Keratinocyte (primary cell): ENCODE measurements at regions not wholly inside any gene's neighbourhood (a gene's known extent, or its start where the extent isn't known, plus 50 kb on each side); places are given as distances from the start of the nearest gene placed in this dataset.

ENCODE experiments used
- DNase-seq: peaks from one replicate; pipeline ENCODE4 v3.0.0-alpha.2; 2011; ENCODE audit warnings: low read depth, missing footprints, low spot score
- FAIRE-seq: peaks from 2 replicates; lab custom pipeline; 2011; peaks lifted over from hg19 to GRCh38; lab: Jason Lieb, UNC
- H2AFZ ChIP-seq: 2 replicates; pipeline ENCODE4 v1.6.0; 2012; ENCODE audit warnings: low read length, control low read depth, inconsistent platforms; ENCODE audit not compliant: control insufficient read depth
- H3K27ac ChIP-seq: 2 replicates; pipeline ENCODE4 v1.5.1; 2011; ENCODE audit warnings: low read length; ENCODE audit not compliant: control insufficient read depth, insufficient read depth
- H3K27me3 ChIP-seq: 3 replicates; pipeline ENCODE4 v1.6.0; 2011; ENCODE audit warnings: low read length; ENCODE audit not compliant: control insufficient read depth, insufficient read depth; ENCODE audit errors: extremely low read depth
- H3K36me3 ChIP-seq, 2 experiments: 2 replicates in 1 of 2; 3 replicates in 1 of 2; pipeline ENCODE4 v1.5.1; 2011; ENCODE audit warnings: low read length in 2 of 2, mild to moderate bottlenecking in 1 of 2; ENCODE audit not compliant: control insufficient read depth in 2 of 2, insufficient read depth in 2 of 2; ENCODE audit errors: extremely low read depth in 1 of 2
- H3K4me1 ChIP-seq: 3 replicates; pipeline ENCODE4 v1.5.1; 2011; ENCODE audit warnings: low read length; ENCODE audit not compliant: control insufficient read depth, insufficient read depth; ENCODE audit errors: extremely low read depth
- H3K4me2 ChIP-seq: 3 replicates; pipeline ENCODE4 v1.6.0; 2011; ENCODE audit warnings: low read depth, low read length; ENCODE audit not compliant: control insufficient read depth, insufficient read depth; ENCODE audit errors: extremely low read depth
- H3K4me3 ChIP-seq, 3 experiments: fragments of 200-600 bp in 1 of 3; sonication (generic) in 1 of 3; 2 replicates in 2 of 3; 3 replicates in 1 of 3; pipeline ENCODE4 v1.5.1; 2011 to 2016; ENCODE audit warnings: low read length in 3 of 3, mild to moderate bottlenecking in 3 of 3, control low read depth in 2 of 3, inconsistent platforms in 1 of 3, low read depth in 1 of 3, mixed read lengths in 1 of 3, mixed run types in 1 of 3, moderate library complexity in 1 of 3; ENCODE audit not compliant: control insufficient read depth in 2 of 3, insufficient read depth in 2 of 3; ENCODE audit errors: extremely low read depth in 1 of 3
- H3K79me2 ChIP-seq: 2 replicates; pipeline ENCODE4 v1.6.0; 2012; ENCODE audit warnings: low read length; ENCODE audit not compliant: control insufficient read depth, insufficient read depth
- H3K9ac ChIP-seq: 3 replicates; pipeline ENCODE4 v1.6.0; 2011; ENCODE audit warnings: low read length; ENCODE audit not compliant: control insufficient read depth, insufficient read depth; ENCODE audit errors: extremely low read depth
- H3K9me1 ChIP-seq: 3 replicates; pipeline ENCODE4 v1.6.0; 2011; ENCODE audit warnings: low read length; ENCODE audit not compliant: control insufficient read depth, insufficient read depth; ENCODE audit errors: extremely low read depth
- H3K9me3 ChIP-seq: 2 replicates; pipeline ENCODE4 v1.5.1; 2012; ENCODE audit warnings: low read depth, low read length; ENCODE audit not compliant: control insufficient read depth
- H4K20me1 ChIP-seq: 3 replicates; pipeline ENCODE4 v1.6.0; 2011; ENCODE audit warnings: low read length; ENCODE audit not compliant: control insufficient read depth, insufficient read depth; ENCODE audit errors: extremely low read depth
- CTCF ChIP-seq, 3 experiments: IDR thresholded peaks in 1 of 3; conservative IDR thresholded peaks in 1 of 3; optimal IDR thresholded peaks in 1 of 3; 2 replicates in 2 of 3; 3 replicates in 1 of 3; pipeline versions ENCODE3 to v1.5.1; 2011; ENCODE audit warnings: low read length in 3 of 3, mild to moderate bottlenecking in 3 of 3, moderate library complexity in 2 of 3, control low read depth in 1 of 3, inconsistent platforms in 1 of 3; ENCODE audit not compliant: insufficient read depth in 2 of 3; ENCODE audit errors: extremely low read depth in 1 of 3
- EZH2 ChIP-seq: IDR thresholded peaks from one replicate; pipeline ENCODE4 v1.6.1; 2012; ENCODE audit warnings: inconsistent platforms, mild to moderate bottlenecking, low read length, moderate library complexity
- dilution Hi-C: fragments of 300-500 bp; cut with MboI; formaldehyde crosslinking; loops from one replicate; pipeline ENCODE4 v1.7.0; 2020; ENCODE audit warnings: low sequenced_read_pairs; ENCODE audit not compliant: extremely low pct_ligation_motif_present

- H3K4me2 ChIP-seq = no peak overlapping the region
- no peak overlapping the region for H3K27ac ChIP-seq
- H2AFZ ChIP-seq = no peak overlapping the region
- H3K9ac ChIP-seq = no peak overlapping the region
- H3K79me2 ChIP-seq = no peaks in the 10 kb centered on the region
- no peaks in the 10 kb centered on the region for H3K4me1 ChIP-seq
- no peak for TF ChIP-seq EZH2
- TF ChIP-seq CTCF (optimal IDR thresholded peaks at IDR 0.05 in 1 of 3, IDR thresholded peaks at IDR 0.05 in 1 of 3, conservative IDR thresholded peaks at IDR 0.05 in 1 of 3; ENCODE audit: extremely low read depth in 1 of 3, insufficient read depth in 2 of 3, low read length in 3 of 3) = no peak
- H3K9me3 ChIP-seq = no peaks in the 10 kb centered on the region
- dilution Hi-C loops = no loop called here
- DNase-seq (no peak), FAIRE-seq (no peak)
- no peaks in the 10 kb centered on the region for H4K20me1 ChIP-seq
- H3K27me3 ChIP-seq = peaks cover 18% of the 10 kb centered on the region
- no peaks in the 10 kb centered on the region for H3K36me3 ChIP-seq
- H3K4me3 ChIP-seq = no peak overlapping the region
- H3K9me1 ChIP-seq = no peaks in the 10 kb centered on the region
Measured at GRCh38 chr20:40812415-40812925, 123.4 kb upstream of the MAFB start.

GRCh38 chr20:40813029-40813431 lies 124.0 kb upstream of the MAFB start:
- TF ChIP-seq EZH2 (no peak), CTCF (optimal IDR thresholded peaks at IDR 0.05 in 1 of 3, IDR thresholded peaks at IDR 0.05 in 1 of 3, conservative IDR thresholded peaks at IDR 0.05 in 1 of 3; ENCODE audit: extremely low read depth in 1 of 3, insufficient read depth in 2 of 3, low read length in 3 of 3) (no peak)
- dilution Hi-C loops = no loop called here
- no peak for DNase-seq

More at GRCh38 chr20:40813029-40813431, 124.0 kb upstream of the MAFB start:
- Histone ChIP-seq H3K4me2 (no peak overlapping the region), H3K79me2 (no peaks in the 10 kb centered on the region), H4K20me1 (no peaks in the 10 kb centered on the region), H3K9ac (no peak overlapping the region), H3K27ac (no peak overlapping the region), H3K27me3 (peaks cover 12% of the 10 kb centered on the region), H3K4me1 (no peaks in the 10 kb centered on the region), H3K36me3 (no peaks in the 10 kb centered on the region), H3K4me3 (no peak overlapping the region), H3K9me1 (no peaks in the 10 kb centered on the region), H2AFZ (no peak overlapping the region), H3K9me3 (no peaks in the 10 kb centered on the region)
- FAIRE-seq = no peak
